H1 (cell line): ENCODE measurements at regions not wholly inside any gene's neighbourhood (a gene's known extent, or its start where the extent isn't known, plus 50 kb on each side); places are given as distances from the start of the nearest gene placed in this dataset.

Experiments used
- CTCF ChIA-PET: fragments of 300-600 bp; sonication (Branson Sonifier 250); formaldehyde crosslinking; loops from one replicate; lab custom pipeline; 2021; ENCODE audit not compliant: partially characterized antibody; lab: Charles Lee
- POLR2A ChIA-PET: fragments of 300-600 bp; sonication (Branson Sonifier 250); formaldehyde crosslinking; loops from one replicate; lab custom pipeline; 2021; ENCODE audit warnings: inconsistent platforms; ENCODE audit not compliant: partially characterized antibody; lab: Charles Lee
- DNase-seq, 2 experiments: peaks; one replicate each; pipeline versions ENCODE4 v3.0.0 to v3.0.0-alpha.2; 2010 to 2022; ENCODE audit warnings: low spot score in 2 of 2, low read depth in 1 of 2, mixed read lengths in 1 of 2
- FAIRE-seq: peaks from 2 replicates; lab custom pipeline; 2011; peaks lifted over from hg19 to GRCh38; lab: Jason Lieb, UNC
- H2AFZ ChIP-seq: 2 replicates; pipeline ENCODE4 v1.8.1; 2012; ENCODE audit warnings: low read length, inconsistent platforms
- H2AK5ac ChIP-seq: 2 replicates; pipeline ENCODE4 v1.6.1; 2013; ENCODE audit warnings: low read depth, low read length
- H2BK120ac ChIP-seq: replicated peaks from 2 replicates; pipeline ENCODE3; 2013; ENCODE audit warnings: low read depth, low read length, inconsistent platforms
- H2BK12ac ChIP-seq: 2 replicates; pipeline ENCODE4 v1.6.1; 2013; ENCODE audit warnings: low read depth, low read length
- H2BK15ac ChIP-seq: 2 replicates; pipeline ENCODE4 v1.6.1; 2013; ENCODE audit warnings: low read length
- H2BK20ac ChIP-seq: 2 replicates; pipeline ENCODE4 v1.6.1; 2013; ENCODE audit warnings: low read length
- H2BK5ac ChIP-seq: 2 replicates; pipeline ENCODE4 v1.6.1; 2013; ENCODE audit warnings: low read depth, low read length
- H3K14ac ChIP-seq: 2 replicates; pipeline ENCODE4 v1.6.1; 2013; ENCODE audit warnings: inconsistent platforms; ENCODE audit not compliant: insufficient read length
- H3K18ac ChIP-seq: 2 replicates; pipeline ENCODE4 v1.6.1; 2013; ENCODE audit warnings: low read length; ENCODE audit errors: extremely low read depth
- H3K23ac ChIP-seq: 2 replicates; pipeline ENCODE4 v1.6.1; 2013; ENCODE audit warnings: inconsistent platforms; ENCODE audit not compliant: insufficient read length
- H3K23me2 ChIP-seq: 2 replicates; pipeline ENCODE4 v1.6.1; 2013; ENCODE audit warnings: low read depth, low read length
- H3K27ac ChIP-seq: 2 replicates; pipeline ENCODE4 v1.6.1; 2011; ENCODE audit warnings: low read depth, low read length, inconsistent platforms
- H3K27me3 ChIP-seq, 4 experiments: replicated peaks in 1 of 4; 1 replicate in 1 of 4; 2 replicates in 3 of 4; pipeline versions ENCODE4 v1.6.1 to v1.8.1; 2011 to 2013; ENCODE audit warnings: low read length in 3 of 4, mild to moderate bottlenecking in 3 of 4, inconsistent platforms in 2 of 4, mixed read lengths in 2 of 4, moderate library complexity in 1 of 4; ENCODE audit not compliant: control insufficient read depth in 3 of 4, insufficient read depth in 3 of 4; ENCODE audit errors: extremely low read depth in 1 of 4
- H3K36me3 ChIP-seq, 4 experiments: 2 replicates each; pipeline versions ENCODE4 v1.6.1 to v1.8.1; 2011 to 2013; ENCODE audit warnings: mild to moderate bottlenecking in 4 of 4, low read length in 3 of 4, moderate library complexity in 2 of 4, control low read depth in 1 of 4, inconsistent platforms in 1 of 4; ENCODE audit not compliant: insufficient read depth in 4 of 4, control insufficient read depth in 2 of 4
- H3K4ac ChIP-seq: replicated peaks from 2 replicates; pipeline ENCODE3; 2013; ENCODE audit warnings: low read length, low read depth, mixed read lengths, inconsistent platforms; ENCODE audit not compliant: insufficient read length
- H3K4me1 ChIP-seq, 4 experiments: replicated peaks in 1 of 4; 1 replicate in 1 of 4; 2 replicates in 3 of 4; pipeline versions ENCODE4 v1.6.1 to v1.8.1; 2011 to 2013; ENCODE audit warnings: low read length in 3 of 4, inconsistent platforms in 2 of 4, mixed read lengths in 1 of 4; ENCODE audit not compliant: insufficient read depth in 4 of 4, control insufficient read depth in 3 of 4
- H3K4me2 ChIP-seq, 2 experiments: 2 replicates each; pipeline versions ENCODE4 v1.6.1 to v1.8.1; 2011 to 2013; ENCODE audit warnings: low read depth in 2 of 2, low read length in 2 of 2, control low read depth in 1 of 2, inconsistent platforms in 1 of 2, mild to moderate bottlenecking in 1 of 2; ENCODE audit not compliant: insufficient read depth in 1 of 2
- H3K4me3 ChIP-seq, 4 experiments: fragments of 200-600, 300-600 bp in 1 of 4; sonication (generic), shearing (Covaris generic), sonication (Bioruptor Twin) in 1 of 4; 2 replicates each; pipeline versions ENCODE4 v1.5.1 to v1.8.1; 2011 to 2016; ENCODE audit warnings: low read length in 4 of 4, low read depth in 3 of 4, control low read depth in 2 of 4, inconsistent platforms in 2 of 4, mild to moderate bottlenecking in 2 of 4, mixed read lengths in 1 of 4, moderate library complexity in 1 of 4; ENCODE audit not compliant: insufficient read depth in 2 of 4; ENCODE audit errors: extremely low read depth in 1 of 4
- H3K56ac ChIP-seq: replicated peaks from 2 replicates; pipeline ENCODE3; 2013; ENCODE audit warnings: low read depth, mild to moderate bottlenecking, mixed read lengths, low read length, inconsistent platforms; ENCODE audit not compliant: insufficient read length
- H3K79me1 ChIP-seq: 2 replicates; pipeline ENCODE4 v1.6.1; 2013; ENCODE audit warnings: low read depth, low read length, control low read depth
- H3K79me2 ChIP-seq, 2 experiments: 2 replicates each; pipeline versions ENCODE4 v1.6.1 to v1.8.1; 2012 to 2013; ENCODE audit warnings: low read length in 2 of 2, mild to moderate bottlenecking in 2 of 2, inconsistent platforms in 1 of 2; ENCODE audit not compliant: insufficient read depth in 2 of 2, control insufficient read depth in 1 of 2
- H3K9ac ChIP-seq, 4 experiments: replicated peaks in 1 of 4; 1 replicate in 1 of 4; 2 replicates in 3 of 4; pipeline versions ENCODE4 v1.6.1 to v1.8.1; 2011 to 2013; ENCODE audit warnings: low read depth in 3 of 4, low read length in 3 of 4, control low read depth in 2 of 4, mild to moderate bottlenecking in 2 of 4, moderate library complexity in 2 of 4, inconsistent platforms in 1 of 4; ENCODE audit errors: extremely low read depth in 1 of 4
- H3K9me3 ChIP-seq, 2 experiments: 2 replicates each; pipeline versions ENCODE4 v1.6.1 to v1.8.1; 2012 to 2013; ENCODE audit warnings: mild to moderate bottlenecking in 2 of 2, moderate library complexity in 2 of 2, control low read depth in 1 of 2, inconsistent platforms in 1 of 2, low read depth in 1 of 2, low read length in 1 of 2, mixed read lengths in 1 of 2; ENCODE audit not compliant: insufficient read depth in 2 of 2
- H4K20me1 ChIP-seq, 2 experiments: replicated peaks in 1 of 2; 2 replicates each; pipeline versions ENCODE3 to v1.8.1; 2011 to 2013; ENCODE audit warnings: inconsistent platforms in 2 of 2, low read length in 2 of 2, mild to moderate bottlenecking in 1 of 2; ENCODE audit not compliant: insufficient read depth in 2 of 2, control insufficient read depth in 1 of 2
- H4K5ac ChIP-seq: 2 replicates; pipeline ENCODE4 v1.6.1; 2013; ENCODE audit warnings: low read length, low read depth, mixed read lengths, inconsistent platforms; ENCODE audit not compliant: insufficient read length
- H4K8ac ChIP-seq: 2 replicates; pipeline ENCODE4 v1.8.0; 2013; ENCODE audit warnings: mild to moderate bottlenecking, moderate library complexity, low read length, inconsistent platforms; ENCODE audit not compliant: insufficient read depth; ENCODE audit errors: extremely low read depth
- H4K91ac ChIP-seq: replicated peaks from 2 replicates; pipeline ENCODE3; 2013; ENCODE audit warnings: low read length, mixed read lengths, inconsistent platforms; ENCODE audit not compliant: insufficient read length
- CBX8 ChIP-seq: fragments of 300-800, 300-1000 bp; sonication (generic); IDR thresholded peaks from 2 replicates; pipeline ENCODE4 v1.7.1; 2016; ENCODE audit warnings: low read depth, low read length, borderline replicate concordance
- CTBP2 ChIP-seq: IDR thresholded peaks from 2 replicates; pipeline ENCODE4 v1.7.0; 2011; ENCODE audit warnings: borderline replicate concordance, mild to moderate bottlenecking, moderate library complexity, mixed read lengths, low read length; ENCODE audit not compliant: insufficient read depth, insufficient read length
- E2F6 ChIP-seq: IDR thresholded peaks from 2 replicates; pipeline ENCODE4 v1.6.1; 2012; ENCODE audit warnings: inconsistent platforms
- EGR1 ChIP-seq: IDR thresholded peaks from 2 replicates; pipeline ENCODE4 v1.6.1; 2011; ENCODE audit warnings: low read depth, low read length, borderline replicate concordance
- MAX ChIP-seq: IDR thresholded peaks from 2 replicates; pipeline ENCODE4 v1.6.1; 2012; ENCODE audit warnings: inconsistent platforms
- NANOG ChIP-seq: IDR thresholded peaks from 2 replicates; pipeline ENCODE4 v1.6.1; 2011; ENCODE audit warnings: low read length, low read depth, mild to moderate bottlenecking, inconsistent platforms; ENCODE audit not compliant: insufficient read depth, poor library complexity, severe bottlenecking
- PHF8 ChIP-seq: fragments of 200-600 bp; sonication (generic); conservative IDR thresholded peaks from 2 replicates; pipeline ENCODE4 v1.7.1; 2012; ENCODE audit warnings: low read depth, mild to moderate bottlenecking, inconsistent platforms, low read length, moderate library complexity
- SIN3A ChIP-seq, 2 experiments: IDR thresholded peaks in 1 of 2; conservative IDR thresholded peaks in 1 of 2; 2 replicates each; pipeline ENCODE4 v1.6.1; 2011 to 2012; ENCODE audit warnings: low read length in 2 of 2, improper control_type of control experiment in 1 of 2, low read depth in 1 of 2, mild to moderate bottlenecking in 1 of 2
- WGBS, 2 experiments: shearing (Covaris generic) in 1 of 2; methylation state at CpG; one replicate each; pipeline versions ENCODE4 v1.1.6 to v1.1.7; 2013 to 2015; ENCODE audit warnings: low lambda C conversion rate in 2 of 2, mixed read lengths in 2 of 2, inconsistent platforms in 1 of 2, low coverage in 1 of 2, missing lambda C conversion rate in 1 of 2; ENCODE audit not compliant: insufficient replicate concordance in 2 of 2, insufficient coverage in 1 of 2, insufficient read length in 1 of 2; ENCODE audit errors: extremely low coverage in 1 of 2, missing lambda C conversion rate in 1 of 2; 5-methylcytosine and 5-hydroxymethylcytosine counted together

GRCh38 chr2:200013906-200014305, 58.5 kb downstream of the MAIP1 start:
- H3K18ac ChIP-seq, result no peak overlapping the region
- H2AK5ac ChIP-seq, result no peak overlapping the region
- no peak overlapping the region for H3K4ac ChIP-seq
- no peak overlapping the region for H4K91ac ChIP-seq
- CTCF ChIA-PET, result interaction anchor here (1.2 kb wide), 1 partner anchor 16 kb away, joined by 3 read pairs; no protein-coding TSS in a partner anchor
- H3K9me3 ChIP-seq, result peaks cover 2 to 5% of the 10 kb centered on the region in 2 experiments; a peak in 2 of 4 replicates
- FAIRE-seq (no peak), DNase-seq (no peak)
- H3K4me3 ChIP-seq, result no peak overlapping the region
- H3K79me1 ChIP-seq, result no peaks in the 10 kb centered on the region; the same call in 1 of the 2 replicates
- no peaks in the 10 kb centered on the region for H3K4me1 ChIP-seq
- no peak overlapping the region for H2BK12ac ChIP-seq
- no peak overlapping the region for H2AFZ ChIP-seq
- H4K8ac ChIP-seq, result no peak overlapping the region
- H3K79me2 ChIP-seq, result no peaks in the 10 kb centered on the region
- H2BK120ac ChIP-seq, result no peak overlapping the region
- WGBS, 2 experiments, result 88% methylated on average over 3 of the region's 3 CpGs; no CpG with 5 or more reads in 1 of the 2 experiments
- no peak overlapping the region for H3K23ac ChIP-seq
- no peak overlapping the region for H3K27ac ChIP-seq
- no peak overlapping the region for H3K4me2 ChIP-seq
- H3K14ac ChIP-seq, result no peak overlapping the region
- no peak overlapping the region for H2BK15ac ChIP-seq
- no peak overlapping the region for H2BK5ac ChIP-seq
- H4K5ac ChIP-seq, result no peak overlapping the region
- no peaks in the 10 kb centered on the region for H4K20me1 ChIP-seq
- H3K9ac ChIP-seq, result no peak overlapping the region
- H3K56ac ChIP-seq, result no peak overlapping the region
- H3K27me3 ChIP-seq, result no peaks in the 10 kb centered on the region
- H3K36me3 ChIP-seq, result no peaks in the 10 kb centered on the region
- POLR2A ChIA-PET, result no interaction called here
- no peak overlapping the region for H2BK20ac ChIP-seq
- 0 out of 2 replicates have a peak, but pooled peaks cover 2% of the 10 kb centered on the region for H3K23me2 ChIP-seq
- TF ChIP-seq SIN3A (conservative IDR thresholded peaks at IDR 0.05 in 1 of 2, IDR thresholded peaks at IDR 0.05 in 1 of 2; ENCODE audit: low read depth in 1 of 2, low read length in 2 of 2) (no peak), E2F6 (no peak), NANOG (no peak), MAX (no peak), PHF8 (no peak), CTBP2 (no peak), EGR1 (no peak), CBX8 (no peak)
